Astrocyte (in vitro differentiated cells and primary cell): ENCODE measurements at regions not wholly inside any gene's neighbourhood (a gene's known extent, or its start where the extent isn't known, plus 50 kb on each side); places are given as distances from the start of the nearest gene placed in this dataset.

Experiments used
- DNase-seq: peaks from one replicate; pipeline ENCODE4 v3.0.0-alpha.2; 2010; ENCODE audit warnings: low read depth
- FAIRE-seq: peaks from 2 replicates; lab custom pipeline; 2011; peaks lifted over from hg19 to GRCh38; lab: Jason Lieb, UNC
- H2AFZ ChIP-seq: 2 replicates; pipeline ENCODE4 v1.6.0; 2012; ENCODE audit warnings: low read depth, low read length, inconsistent platforms
- H3K27ac ChIP-seq: 2 replicates; pipeline ENCODE4 v1.5.1; 2011; ENCODE audit warnings: low read depth, low read length, inconsistent platforms
- H3K27me3 ChIP-seq: 2 replicates; pipeline ENCODE4 v1.6.0; 2011; ENCODE audit warnings: low read length, inconsistent platforms; ENCODE audit not compliant: insufficient read depth
- H3K36me3 ChIP-seq: 2 replicates; pipeline ENCODE4 v1.5.1; 2011; ENCODE audit warnings: low read length, inconsistent platforms; ENCODE audit not compliant: insufficient read depth
- H3K4me1 ChIP-seq: 2 replicates; pipeline ENCODE4 v1.5.1; 2011; ENCODE audit warnings: low read length, inconsistent platforms; ENCODE audit not compliant: insufficient read depth
- H3K4me2 ChIP-seq: 2 replicates; pipeline ENCODE4 v1.6.0; 2012; ENCODE audit warnings: low read length, inconsistent platforms
- H3K4me3 ChIP-seq: 2 replicates; pipeline ENCODE4 v1.5.1; 2011; ENCODE audit warnings: low read depth, mild to moderate bottlenecking, low read length, inconsistent platforms; ENCODE audit not compliant: insufficient read depth
- H3K79me2 ChIP-seq: 2 replicates; pipeline ENCODE4 v1.6.0; 2012; ENCODE audit warnings: mild to moderate bottlenecking, low read length, inconsistent platforms; ENCODE audit not compliant: insufficient read depth
- H3K9ac ChIP-seq: 2 replicates; pipeline ENCODE4 v1.6.0; 2012; ENCODE audit warnings: mild to moderate bottlenecking, low read length, inconsistent platforms
- H3K9me3 ChIP-seq: 2 replicates; pipeline ENCODE4 v1.5.1; 2012; ENCODE audit warnings: low read depth, mild to moderate bottlenecking, low read length, inconsistent platforms; ENCODE audit not compliant: insufficient read depth
- H4K20me1 ChIP-seq: 2 replicates; pipeline ENCODE4 v1.6.0; 2012; ENCODE audit warnings: low read length, inconsistent platforms; ENCODE audit not compliant: insufficient read depth
- H3K27ac Mint-ChIP-seq: one replicate; pipeline ENCODE4 v1.8.0; 2021; ENCODE audit warnings: mild to moderate bottlenecking, mixed read lengths; ENCODE audit not compliant: unreplicated experiment
- H3K27me3 Mint-ChIP-seq: one replicate; pipeline ENCODE4 v1.8.0; 2021; ENCODE audit warnings: low read depth, mixed read lengths; ENCODE audit not compliant: unreplicated experiment
- H3K36me3 Mint-ChIP-seq: one replicate; pipeline ENCODE4 v1.8.0; 2021; ENCODE audit warnings: low read depth, mixed read lengths; ENCODE audit not compliant: unreplicated experiment
- H3K4me1 Mint-ChIP-seq: one replicate; pipeline ENCODE4 v1.8.0; 2021; ENCODE audit warnings: low read depth, mixed read lengths; ENCODE audit not compliant: unreplicated experiment
- H3K4me3 Mint-ChIP-seq: one replicate; pipeline ENCODE4 v1.8.0; 2021; ENCODE audit warnings: mild to moderate bottlenecking, moderate library complexity, mixed read lengths; ENCODE audit not compliant: unreplicated experiment
- H3K9me3 Mint-ChIP-seq: one replicate; pipeline ENCODE4 v1.8.0; 2021; ENCODE audit warnings: mild to moderate bottlenecking, mixed read lengths; ENCODE audit not compliant: unreplicated experiment
- CTCF ChIP-seq: IDR thresholded peaks from 2 replicates; pipeline ENCODE4 v1.5.1; 2011; ENCODE audit warnings: low read depth, mild to moderate bottlenecking, inconsistent platforms, low read length, moderate library complexity; ENCODE audit not compliant: insufficient read depth
- EZH2 ChIP-seq: IDR thresholded peaks from 2 replicates; pipeline ENCODE4 v1.6.1; 2012; ENCODE audit warnings: mild to moderate bottlenecking, low read length, inconsistent platforms; ENCODE audit not compliant: insufficient read depth

GRCh38 chrX:7647831-7648230 is 195.1 kb upstream of the VCX start:
- H3K4me1 ChIP-seq, result no peaks in the 10 kb centered on the region
- H3K4me2 ChIP-seq, result no peak overlapping the region
- H4K20me1 ChIP-seq, result no peaks in the 10 kb centered on the region
- H3K27me3 Mint-ChIP-seq, result no peaks in the 10 kb centered on the region
- FAIRE-seq, result no peak
- H3K9ac ChIP-seq, result no peak overlapping the region
- no peaks in the 10 kb centered on the region for H3K4me1 Mint-ChIP-seq
- no peak overlapping the region for H3K27ac ChIP-seq
- no peaks in the 10 kb centered on the region for H3K9me3 ChIP-seq
- H3K36me3 Mint-ChIP-seq, result no peaks in the 10 kb centered on the region
- H3K27ac Mint-ChIP-seq, result no peak overlapping the region
- H2AFZ ChIP-seq, result no peak overlapping the region
- H3K9me3 Mint-ChIP-seq, result no peaks in the 10 kb centered on the region
- no peaks in the 10 kb centered on the region for H3K36me3 ChIP-seq
- H3K4me3 ChIP-seq, result no peak overlapping the region
- no peaks in the 10 kb centered on the region for H3K79me2 ChIP-seq
- no peak overlapping the region for H3K4me3 Mint-ChIP-seq
- TF ChIP-seq CTCF (no peak), EZH2 (no peak)
- H3K27me3 ChIP-seq, result no peaks in the 10 kb centered on the region
- no peak for DNase-seq

GRCh38 chrX:7641141-7641540 is 201.8 kb upstream of the VCX start:
- Histone ChIP-seq H3K4me1 (no peaks in the 10 kb centered on the region), H3K9me3 (no peaks in the 10 kb centered on the region), H2AFZ (no peak overlapping the region), H4K20me1 (no peaks in the 10 kb centered on the region), H3K36me3 (no peaks in the 10 kb centered on the region), H3K79me2 (no peaks in the 10 kb centered on the region), H3K27ac (no peak overlapping the region), H3K4me2 (no peak overlapping the region), H3K9ac (no peak overlapping the region), H3K27me3 (no peaks in the 10 kb centered on the region), H3K4me3 (no peak overlapping the region)
- H3K36me3 Mint-ChIP-seq, result no peaks in the 10 kb centered on the region
- TF ChIP-seq CTCF (no peak), EZH2 (no peak)
- FAIRE-seq (no peak), DNase-seq (no peak)
- no peaks in the 10 kb centered on the region for H3K9me3 Mint-ChIP-seq
- no peak overlapping the region for H3K4me3 Mint-ChIP-seq
- no peaks in the 10 kb centered on the region for H3K4me1 Mint-ChIP-seq
- no peak overlapping the region for H3K27ac Mint-ChIP-seq
- no peaks in the 10 kb centered on the region for H3K27me3 Mint-ChIP-seq

- no peaks in the 10 kb centered on the region for H3K9me3 Mint-ChIP-seq
- no peak for TF ChIP-seq CTCF
- no peak for TF ChIP-seq EZH2
- H3K27ac Mint-ChIP-seq, result no peak overlapping the region
- no peak overlapping the region for H3K9ac ChIP-seq
- no peak overlapping the region for H3K4me2 ChIP-seq
- no peaks in the 10 kb centered on the region for H3K4me1 ChIP-seq
- DNase-seq (no peak), FAIRE-seq (no peak)
- no peaks in the 10 kb centered on the region for H3K27me3 Mint-ChIP-seq
- no peaks in the 10 kb centered on the region for H3K79me2 ChIP-seq
- H3K36me3 Mint-ChIP-seq, result no peaks in the 10 kb centered on the region
- no peak overlapping the region for H2AFZ ChIP-seq
- no peak overlapping the region for H3K4me3 ChIP-seq
- no peaks in the 10 kb centered on the region for H4K20me1 ChIP-seq
- H3K9me3 ChIP-seq, result no peaks in the 10 kb centered on the region
- no peaks in the 10 kb centered on the region for H3K4me1 Mint-ChIP-seq
- H3K27ac ChIP-seq, result no peak overlapping the region
- no peak overlapping the region for H3K4me3 Mint-ChIP-seq
- no peaks in the 10 kb centered on the region for H3K36me3 ChIP-seq
- no peaks in the 10 kb centered on the region for H3K27me3 ChIP-seq
These were observed 202.6 kb upstream of the VCX start for GRCh38 chrX:7640392-7640791.
